ENCODE measurements at regions not wholly inside any gene's neighbourhood (a gene's known extent, or its start where the extent isn't known, plus 50 kb on each side); places are given as distances from the start of the nearest gene placed in this dataset.
"Not testable (repeated sequence)": the region's sequence is repeated elsewhere in the genome, so short reads cannot be mapped to it uniquely, and the experiment has no call there.

GRCh38 chr3:76310667-76311066, 525.3 kb upstream of the ZNF717 start:
- Histone ChIP-seq H3K36me3 (ENCODE audit: control insufficient read depth in 2 of 2, extremely low read depth in 1 of 2, insufficient read depth in 1 of 2, low read length in 1 of 2) (no peaks in the 10 kb centered on the region), H3K27me3 (replicated peaks in 1 of 2; ENCODE audit: control insufficient read depth in 2 of 2, extremely low read depth in 1 of 2, insufficient read depth in 2 of 2, low read length in 1 of 2) (no peaks in the 10 kb centered on the region), H3K4me1 (ENCODE audit: control insufficient read depth in 1 of 2, extremely low read depth in 1 of 2, insufficient read depth in 2 of 2, low read length in 2 of 2) (no peaks in the 10 kb centered on the region), H3K27ac (ENCODE audit: low read length) (no peak overlapping the region), H3K4me3 (ENCODE audit: control insufficient read depth in 1 of 2, extremely low read depth in 1 of 2, low read length in 1 of 2) (no peak overlapping the region), H3K9me3 (no peaks in the 10 kb centered on the region)
- ChIA-PET POLR2A (no interaction called here), CTCF (no interaction called here)
- Mint-ChIP-seq H3K27ac (no peak overlapping the region), H3K36me3 (no peaks in the 10 kb centered on the region), H3K4me1 (no peaks in the 10 kb centered on the region), H3K9me3 (peaks cover 13 to 18% (median 18%) of the 10 kb centered on the region in 3 donors), H3K27me3 (no peaks in the 10 kb centered on the region), H3K4me3 (no peak overlapping the region)
- no peak for DNase-seq
- ATAC-seq (replicated peaks in 1 of 4), result no peak
- 90% methylated on average over 5 of the region's 7 CpGs for WGBS (ENCODE audit: insufficient coverage)

- H3K27me3 ChIP-seq (replicated peaks in 1 of 2; ENCODE audit: control insufficient read depth in 2 of 2, extremely low read depth in 1 of 2, insufficient read depth in 2 of 2, low read length in 1 of 2), result no peaks in the 10 kb centered on the region
- no peaks in the 10 kb centered on the region for H3K36me3 ChIP-seq (ENCODE audit: control insufficient read depth in 2 of 2, extremely low read depth in 1 of 2, insufficient read depth in 1 of 2, low read length in 1 of 2)
- no peak overlapping the region for H3K27ac Mint-ChIP-seq
- H3K27ac ChIP-seq (ENCODE audit: low read length), result no peak overlapping the region
- ATAC-seq (replicated peaks in 1 of 4) (no peak), DNase-seq (no peak)
- H3K36me3 Mint-ChIP-seq, result no peaks in the 10 kb centered on the region
- no CpG with 5 or more reads among the region's 4 CpGs for WGBS (ENCODE audit: insufficient coverage)
- H3K9me3 Mint-ChIP-seq, result peaks cover 11 to 24% (median 21%) of the 10 kb centered on the region in 3 donors
- no peaks in the 10 kb centered on the region for H3K4me1 ChIP-seq (ENCODE audit: control insufficient read depth in 1 of 2, extremely low read depth in 1 of 2, insufficient read depth in 2 of 2, low read length in 2 of 2)
- H3K9me3 ChIP-seq, result no peaks in the 10 kb centered on the region
- ChIA-PET CTCF (no interaction called here), POLR2A (no interaction called here)
- no peaks in the 10 kb centered on the region for H3K4me1 Mint-ChIP-seq
- H3K27me3 Mint-ChIP-seq, result no peaks in the 10 kb centered on the region
- H3K4me3 Mint-ChIP-seq, result no peak overlapping the region
- no peak overlapping the region for H3K4me3 ChIP-seq (ENCODE audit: control insufficient read depth in 1 of 2, extremely low read depth in 1 of 2, low read length in 1 of 2)
Observed at GRCh38 chr3:76311941-76312340, 526.6 kb upstream of the ZNF717 start.

- H3K27ac ChIP-seq (ENCODE audit: low read length); DNase-seq; H3K36me3 ChIP-seq (ENCODE audit: control insufficient read depth in 2 of 2, extremely low read depth in 1 of 2, insufficient read depth in 1 of 2, low read length in 1 of 2); H3K4me3 ChIP-seq (ENCODE audit: control insufficient read depth in 1 of 2, extremely low read depth in 1 of 2, low read length in 1 of 2); H3K4me3 Mint-ChIP-seq; H3K9me3 ChIP-seq; H3K4me1 Mint-ChIP-seq; ATAC-seq (replicated peaks in 1 of 4); H3K27me3 Mint-ChIP-seq; H3K27ac Mint-ChIP-seq; CTCF ChIA-PET; H3K4me1 ChIP-seq (ENCODE audit: control insufficient read depth in 1 of 2, extremely low read depth in 1 of 2, insufficient read depth in 2 of 2, low read length in 2 of 2); H3K27me3 ChIP-seq (replicated peaks in 1 of 2; ENCODE audit: control insufficient read depth in 2 of 2, extremely low read depth in 1 of 2, insufficient read depth in 2 of 2, low read length in 1 of 2); H3K36me3 Mint-ChIP-seq; POLR2A ChIA-PET: not testable (repeated sequence)
- WGBS (ENCODE audit: insufficient coverage), result 70% methylated on average over 4 of the region's 6 CpGs
- H3K9me3 Mint-ChIP-seq, result peaks cover 3 to 15% (median 10%) of the 10 kb centered on the region in 3 donors
Observed at GRCh38 chr3:76315906-76316305, 530.6 kb upstream of the ZNF717 start.

- H3K27me3 ChIP-seq (replicated peaks in 1 of 2; ENCODE audit: control insufficient read depth in 2 of 2, extremely low read depth in 1 of 2, insufficient read depth in 2 of 2, low read length in 1 of 2), result no peaks in the 10 kb centered on the region
- no peaks in the 10 kb centered on the region for H3K4me1 Mint-ChIP-seq
- H3K27ac Mint-ChIP-seq, result no peak overlapping the region
- H3K36me3 Mint-ChIP-seq, result no peaks in the 10 kb centered on the region
- peaks cover 0 to 3% (median 3%) of the 10 kb centered on the region in 3 donors for H3K9me3 Mint-ChIP-seq
- POLR2A ChIA-PET, result no interaction called here
- DNase-seq, result no peak
- H3K9me3 ChIP-seq, result no peaks in the 10 kb centered on the region
- no peak overlapping the region for H3K27ac ChIP-seq (ENCODE audit: low read length)
- no peak overlapping the region for H3K4me3 Mint-ChIP-seq
- ATAC-seq (replicated peaks in 1 of 4), result no peak
- CTCF ChIA-PET, result no interaction called here
- no peak overlapping the region for H3K4me3 ChIP-seq (ENCODE audit: control insufficient read depth in 1 of 2, extremely low read depth in 1 of 2, low read length in 1 of 2)
- no CpG with 5 or more reads among the region's 4 CpGs for WGBS (ENCODE audit: insufficient coverage)
- H3K4me1 ChIP-seq (ENCODE audit: control insufficient read depth in 1 of 2, extremely low read depth in 1 of 2, insufficient read depth in 2 of 2, low read length in 2 of 2), result no peaks in the 10 kb centered on the region
- H3K27me3 Mint-ChIP-seq, result no peaks in the 10 kb centered on the region
- H3K36me3 ChIP-seq (ENCODE audit: control insufficient read depth in 2 of 2, extremely low read depth in 1 of 2, insufficient read depth in 1 of 2, low read length in 1 of 2), result no peaks in the 10 kb centered on the region
Observed at GRCh38 chr3:76321614-76322013, 536.3 kb upstream of the ZNF717 start.

GRCh38 chr3:76324101-76324500, 538.8 kb upstream of the ZNF717 start:
- H3K27me3 Mint-ChIP-seq, result no peaks in the 10 kb centered on the region
- no peaks in the 10 kb centered on the region for H3K9me3 ChIP-seq
- no peaks in the 10 kb centered on the region for H3K4me1 Mint-ChIP-seq
- ATAC-seq (replicated peaks in 1 of 4), result no peak
- H3K36me3 Mint-ChIP-seq, result no peaks in the 10 kb centered on the region
- ChIA-PET POLR2A (no interaction called here), CTCF (no interaction called here)
- no peak overlapping the region for H3K27ac ChIP-seq (ENCODE audit: low read length)
- H3K27me3 ChIP-seq (replicated peaks in 1 of 2; ENCODE audit: control insufficient read depth in 2 of 2, extremely low read depth in 1 of 2, insufficient read depth in 2 of 2, low read length in 1 of 2), result no peaks in the 10 kb centered on the region
- no peak for DNase-seq
- H3K27ac Mint-ChIP-seq, result no peak overlapping the region
- peaks cover 5 to 11% (median 6%) of the 10 kb centered on the region in 3 donors for H3K9me3 Mint-ChIP-seq
- no peak overlapping the region for H3K4me3 ChIP-seq (ENCODE audit: control insufficient read depth in 1 of 2, extremely low read depth in 1 of 2, low read length in 1 of 2)
- no peaks in the 10 kb centered on the region for H3K4me1 ChIP-seq (ENCODE audit: control insufficient read depth in 1 of 2, extremely low read depth in 1 of 2, insufficient read depth in 2 of 2, low read length in 2 of 2)
- H3K4me3 Mint-ChIP-seq, result no peak overlapping the region
- H3K36me3 ChIP-seq (ENCODE audit: control insufficient read depth in 2 of 2, extremely low read depth in 1 of 2, insufficient read depth in 1 of 2, low read length in 1 of 2), result no peaks in the 10 kb centered on the region
- 100% methylated on average over 1 of the region's 4 CpGs for WGBS (ENCODE audit: insufficient coverage)

- ChIA-PET POLR2A (no interaction called here), CTCF (no interaction called here)
- WGBS (ENCODE audit: insufficient coverage), result 83% methylated on average over 1 of the region's 2 CpGs
- DNase-seq (no peak), ATAC-seq (replicated peaks in 1 of 4) (no peak)
- Mint-ChIP-seq H3K27ac (no peak overlapping the region), H3K4me3 (no peak overlapping the region), H3K4me1 (no peaks in the 10 kb centered on the region), H3K9me3 (peaks cover 10 to 16% (median 13%) of the 10 kb centered on the region in 3 donors), H3K36me3 (no peaks in the 10 kb centered on the region), H3K27me3 (no peaks in the 10 kb centered on the region)
- H3K27ac ChIP-seq (ENCODE audit: low read length), result no peak overlapping the region
- H3K36me3 ChIP-seq (ENCODE audit: control insufficient read depth in 2 of 2, extremely low read depth in 1 of 2, insufficient read depth in 1 of 2, low read length in 1 of 2), result no peaks in the 10 kb centered on the region
- H3K4me3 ChIP-seq (ENCODE audit: control insufficient read depth in 1 of 2, extremely low read depth in 1 of 2, low read length in 1 of 2), result no peak overlapping the region
- H3K9me3 ChIP-seq, result no peaks in the 10 kb centered on the region
- H3K4me1 ChIP-seq (ENCODE audit: control insufficient read depth in 1 of 2, extremely low read depth in 1 of 2, insufficient read depth in 2 of 2, low read length in 2 of 2), result no peaks in the 10 kb centered on the region
- H3K27me3 ChIP-seq (replicated peaks in 1 of 2; ENCODE audit: control insufficient read depth in 2 of 2, extremely low read depth in 1 of 2, insufficient read depth in 2 of 2, low read length in 1 of 2), result no peaks in the 10 kb centered on the region
Observed at GRCh38 chr3:76345878-76346277, 560.5 kb upstream of the ZNF717 start.

GRCh38 chr3:76346690-76347089, 561.3 kb upstream of the ZNF717 start:
- CTCF ChIA-PET, result no interaction called here
- 88% methylated on average over 2 of the region's 3 CpGs for WGBS (ENCODE audit: insufficient coverage)
- DNase-seq (no peak), ATAC-seq (replicated peaks in 1 of 4) (no peak)
- no peak overlapping the region for H3K27ac ChIP-seq (ENCODE audit: low read length)
- no peak overlapping the region for H3K4me3 ChIP-seq (ENCODE audit: control insufficient read depth in 1 of 2, extremely low read depth in 1 of 2, low read length in 1 of 2)
- H3K36me3 Mint-ChIP-seq, result no peaks in the 10 kb centered on the region
- peaks cover 8 to 16% (median 13%) of the 10 kb centered on the region in 3 donors for H3K9me3 Mint-ChIP-seq
- no peaks in the 10 kb centered on the region for H3K4me1 ChIP-seq (ENCODE audit: control insufficient read depth in 1 of 2, extremely low read depth in 1 of 2, insufficient read depth in 2 of 2, low read length in 2 of 2)
- no peak overlapping the region for H3K27ac Mint-ChIP-seq
- H3K27me3 ChIP-seq (replicated peaks in 1 of 2; ENCODE audit: control insufficient read depth in 2 of 2, extremely low read depth in 1 of 2, insufficient read depth in 2 of 2, low read length in 1 of 2), result no peaks in the 10 kb centered on the region
- H3K36me3 ChIP-seq (ENCODE audit: control insufficient read depth in 2 of 2, extremely low read depth in 1 of 2, insufficient read depth in 1 of 2, low read length in 1 of 2), result no peaks in the 10 kb centered on the region
- no peaks in the 10 kb centered on the region for H3K9me3 ChIP-seq
- H3K27me3 Mint-ChIP-seq, result no peaks in the 10 kb centered on the region
- POLR2A ChIA-PET, result no interaction called here
- no peak overlapping the region for H3K4me3 Mint-ChIP-seq
- H3K4me1 Mint-ChIP-seq, result no peaks in the 10 kb centered on the region
